HEK293 (cell line): ENCODE measurements at regions not wholly inside any gene's neighbourhood (a gene's known extent, or its start where the extent isn't known, plus 50 kb on each side); places are given as distances from the start of the nearest gene placed in this dataset.

ENCODE experiments used
- CTCF ChIA-PET: fragments of 350-600 bp; formaldehyde crosslinking; extraction: SDS; loops from one replicate; lab custom pipeline; 2021; ENCODE audit warnings: antibody characterized with exemption; lab: Yijun Ruan, JAX
- POLR2A ChIA-PET: fragments of 300-600 bp; formaldehyde crosslinking; extraction: SDS; loops from one replicate; lab custom pipeline; 2020; ENCODE audit warnings: antibody characterized with exemption, inconsistent platforms; lab: Yijun Ruan, JAX
- H3K27ac ChIP-seq: fragments of 200-500 bp; sonication (Bioruptor generic); 2 replicates; pipeline ENCODE4 v1.5.1; 2014; ENCODE audit warnings: low read depth, low read length, control low read depth, inconsistent platforms; ENCODE audit errors: extremely low read depth
- H3K36me3 ChIP-seq, 2 experiments: fragments of 200-500 bp in 1 of 2; sonication (Bioruptor generic) in 1 of 2; 1 replicate in 1 of 2; 2 replicates in 1 of 2; pipeline ENCODE4 v1.5.1; 2014 to 2017; ENCODE audit warnings: inconsistent platforms in 2 of 2, low read length in 2 of 2; ENCODE audit not compliant: control insufficient read depth in 2 of 2, insufficient read depth in 1 of 2
- H3K4me1 ChIP-seq: fragments of 200-500 bp; sonication (Bioruptor generic); 2 replicates; pipeline ENCODE4 v1.5.1; 2014; ENCODE audit warnings: mild to moderate bottlenecking, low read length, inconsistent platforms; ENCODE audit not compliant: control insufficient read depth, insufficient read depth
- H3K4me3 ChIP-seq: 2 replicates; pipeline ENCODE4 v1.5.1; 2011; ENCODE audit warnings: low read depth, mild to moderate bottlenecking, control low read depth, low read length, moderate library complexity
- H3K9me3 ChIP-seq: fragments of 200-500 bp; sonication (Bioruptor generic); 2 replicates; pipeline ENCODE4 v1.5.1; 2014; ENCODE audit warnings: low read depth, low read length, inconsistent platforms; ENCODE audit not compliant: control insufficient read depth, insufficient read depth
- GLIS2 ChIP-seq: fragments of 450-650 bp; formaldehyde crosslinking; IDR thresholded peaks from 2 replicates; pipeline ENCODE4 v1.5.1; 2016; ENCODE audit warnings: missing biosample characterization, missing genetic modification characterization
- HOXA7 ChIP-seq: sonication (generic); formaldehyde crosslinking; IDR thresholded peaks from 2 replicates; pipeline ENCODE4 v1.8.1; 2022; ENCODE audit warnings: missing genetic modification reagents, borderline replicate concordance
- KLF1 ChIP-seq: fragments of 450-650 bp; formaldehyde crosslinking; IDR thresholded peaks from 2 replicates; pipeline ENCODE4 v1.5.1; 2016; ENCODE audit warnings: missing biosample characterization, missing genetic modification characterization
- OVOL3 ChIP-seq: fragments of 450-650 bp; formaldehyde crosslinking; IDR thresholded peaks from 2 replicates; pipeline ENCODE4 v1.5.1; 2016; ENCODE audit warnings: missing biosample characterization, missing genetic modification characterization
- ZBTB17 ChIP-seq: fragments of 450-650 bp; formaldehyde crosslinking; IDR thresholded peaks from 2 replicates; pipeline ENCODE4 v1.5.1; 2016; ENCODE audit warnings: missing biosample characterization, missing genetic modification characterization
- ZEB2 ChIP-seq: fragments of 450-650 bp; formaldehyde crosslinking; IDR thresholded peaks from 2 replicates; pipeline ENCODE4 v1.5.1; 2016; ENCODE audit warnings: missing biosample characterization, missing genetic modification characterization
- ZIC2 ChIP-seq: fragments of 450-650 bp; formaldehyde crosslinking; IDR thresholded peaks from 2 replicates; pipeline ENCODE4 v1.5.1; 2016; ENCODE audit warnings: missing biosample characterization, missing genetic modification characterization
- ZNF10 ChIP-seq: fragments of 450-650 bp; formaldehyde crosslinking; IDR thresholded peaks from 2 replicates; pipeline ENCODE4 v1.5.1; 2017; ENCODE audit warnings: missing biosample characterization, missing genetic modification characterization
- ZNF121 ChIP-seq: fragments of 450-650 bp; formaldehyde crosslinking; IDR thresholded peaks from 2 replicates; pipeline ENCODE4 v1.5.1; 2016; ENCODE audit warnings: missing biosample characterization, missing genetic modification characterization
- ZNF148 ChIP-seq: fragments of 450-650 bp; formaldehyde crosslinking; IDR thresholded peaks from 2 replicates; pipeline ENCODE4 v1.5.0; 2017; ENCODE audit warnings: missing biosample characterization, missing genetic modification characterization, borderline replicate concordance
- ZNF211 ChIP-seq: fragments of 450-650 bp; formaldehyde crosslinking; IDR thresholded peaks from 2 replicates; pipeline ENCODE4 v1.5.1; 2016; ENCODE audit warnings: low read depth, missing biosample characterization, missing genetic modification characterization
- ZNF214 ChIP-seq: fragments of 450-650 bp; formaldehyde crosslinking; IDR thresholded peaks from 2 replicates; pipeline ENCODE4 v1.5.1; 2017; ENCODE audit warnings: missing biosample characterization, mild to moderate bottlenecking, missing genetic modification characterization, borderline replicate concordance
- ZNF223 ChIP-seq: fragments of 450-650 bp; formaldehyde crosslinking; IDR thresholded peaks from 2 replicates; pipeline ENCODE4 v1.5.1; 2016; ENCODE audit warnings: missing biosample characterization, missing genetic modification characterization
- ZNF239 ChIP-seq: fragments of 450-650 bp; formaldehyde crosslinking; IDR thresholded peaks from 2 replicates; pipeline ENCODE4 v1.5.1; 2016; ENCODE audit warnings: missing biosample characterization, missing genetic modification characterization
- ZNF449 ChIP-seq: fragments of 450-650 bp; formaldehyde crosslinking; IDR thresholded peaks from 2 replicates; pipeline ENCODE4 v1.5.1; 2017; ENCODE audit warnings: missing biosample characterization, mild to moderate bottlenecking, missing genetic modification characterization, moderate library complexity
- ZNF48 ChIP-seq: fragments of 450-650 bp; formaldehyde crosslinking; IDR thresholded peaks from 2 replicates; pipeline ENCODE4 v1.5.1; 2016; ENCODE audit warnings: missing biosample characterization, missing genetic modification characterization
- ZNF560 ChIP-seq: fragments of 450-650 bp; formaldehyde crosslinking; IDR thresholded peaks from 2 replicates; pipeline ENCODE4 v1.5.1; 2017; ENCODE audit warnings: missing biosample characterization, missing genetic modification characterization, borderline replicate concordance
- ZNF623 ChIP-seq: fragments of 450-650 bp; formaldehyde crosslinking; IDR thresholded peaks from 2 replicates; pipeline ENCODE4 v1.5.1; 2016; ENCODE audit warnings: missing biosample characterization, missing genetic modification characterization
- ZNF639 ChIP-seq: fragments of 450-650 bp; formaldehyde crosslinking; IDR thresholded peaks from 2 replicates; pipeline ENCODE4 v1.5.1; 2016; ENCODE audit warnings: missing biosample characterization, missing genetic modification characterization
- ZNF645 ChIP-seq: fragments of 450-650 bp; formaldehyde crosslinking; IDR thresholded peaks from 2 replicates; pipeline ENCODE4; 2016; ENCODE audit warnings: missing biosample characterization, missing genetic modification characterization
- ZNF658 ChIP-seq: fragments of 450-650 bp; formaldehyde crosslinking; IDR thresholded peaks from 2 replicates; pipeline ENCODE4; 2016; ENCODE audit warnings: missing biosample characterization, missing genetic modification characterization
- ZNF660 ChIP-seq: fragments of 450-650 bp; IDR thresholded peaks from 2 replicates; pipeline ENCODE4 v1.5.1; 2018; ENCODE audit warnings: missing biosample characterization, mild to moderate bottlenecking, missing genetic modification characterization
- ZNF768 ChIP-seq: fragments of 450-650 bp; formaldehyde crosslinking; IDR thresholded peaks from 2 replicates; pipeline ENCODE4 v1.5.1; 2018; ENCODE audit warnings: missing biosample characterization, mild to moderate bottlenecking, missing genetic modification characterization

GRCh38 chr7:24157666-24158065 lies 126.3 kb upstream of the NPY start:
- TF ChIP-seq ZNF660 (no peak), ZNF48 (tag by site-specific recombination) (no peak), ZNF645 (no peak), ZEB2 (no peak), ZBTB17 (tag by site-specific recombination) (no peak), GLIS2 (tag by site-specific recombination) (no peak), ZNF214 (no peak), OVOL3 (tag by site-specific recombination) (no peak), ZNF223 (tag by site-specific recombination) (no peak), ZNF560 (tag by site-specific recombination) (no peak), ZNF239 (tag by site-specific recombination) (no peak), ZNF121 (tag by site-specific recombination) (no peak), ZNF148 (tag by site-specific recombination) (no peak), ZIC2 (no peak), ZNF658 (tag by site-specific recombination) (no peak)
- Histone ChIP-seq H3K4me3 (no peak overlapping the region), H3K4me1 (peaks cover 6% of the 10 kb centered on the region; the same call in 1 of the 2 replicates), H3K9me3 (no peaks in the 10 kb centered on the region), H3K27ac (no peak overlapping the region), H3K36me3 (no peaks in the 10 kb centered on the region)
- POLR2A ChIA-PET = no interaction called here
- CTCF ChIA-PET = interaction anchor here (0.6 kb wide), 1 partner anchor 11 kb away, joined by 3 read pairs; no protein-coding TSS in a partner anchor

GRCh38 chr7:24158975-24159374 lies 125.0 kb upstream of the NPY start:
- Histone ChIP-seq H3K4me1 (no peaks in the 10 kb centered on the region), H3K27ac (no peak overlapping the region), H3K9me3 (no peaks in the 10 kb centered on the region), H3K36me3 (no peaks in the 10 kb centered on the region), H3K4me3 (no peak overlapping the region)
- TF ChIP-seq ZNF639 (tag by site-specific recombination) = no peak
- TF ChIP-seq ZNF768 (tag by site-specific recombination) = no peak
- TF ChIP-seq ZNF449 = no peak
- TF ChIP-seq HOXA7 (CRISPR knock-in tag) = no peak
- no peak for TF ChIP-seq ZNF623
- TF ChIP-seq ZNF211 (tag by site-specific recombination) = no peak
- TF ChIP-seq ZNF48 (tag by site-specific recombination) = no peak
- no peak for TF ChIP-seq KLF1 (tag by site-specific recombination)
- TF ChIP-seq ZNF10 (tag by site-specific recombination) = no peak
- CTCF ChIA-PET = no interaction called here
- POLR2A ChIA-PET = no interaction called here
